PFSK-1 (cell line): ENCODE measurements at regions not wholly inside any gene's neighbourhood (a gene's known extent, or its start where the extent isn't known, plus 50 kb on each side); places are given as distances from the start of the nearest gene placed in this dataset.

Experiments used
- FOXP2 ChIP-seq: optimal IDR thresholded peaks from 2 replicates; pipeline ENCODE3; 2011; ENCODE audit warnings: borderline replicate concordance, control low read depth, inconsistent platforms; ENCODE audit not compliant: insufficient read depth; ENCODE audit errors: extremely low read length, extremely low read depth
- POLR2AphosphoS5 ChIP-seq: IDR thresholded peaks from 2 replicates; pipeline ENCODE4 v1.6.1; 2012; ENCODE audit warnings: low read depth, mild to moderate bottlenecking, control low read depth, low read length, moderate library complexity
- SIN3A ChIP-seq: IDR thresholded peaks from 2 replicates; pipeline ENCODE4 v1.6.1; 2012; ENCODE audit warnings: mild to moderate bottlenecking, low read length, moderate library complexity, borderline replicate concordance; ENCODE audit not compliant: insufficient read depth
- TAF1 ChIP-seq: IDR thresholded peaks from 2 replicates; pipeline ENCODE4 v1.6.1; 2012; ENCODE audit warnings: low read length, control low read depth, borderline replicate concordance; ENCODE audit not compliant: insufficient read depth
- TF ChIP-seq, protein P1 (sequence below), 2 experiments: IDR thresholded peaks; 2 replicates each; pipeline versions ENCODE4 v1.6.1 to v1.8.0; 2011 to 2012; ENCODE audit warnings: low read depth in 2 of 2, low read length in 2 of 2, control low read depth in 1 of 2, inconsistent platforms in 1 of 2, mild to moderate bottlenecking in 1 of 2, moderate library complexity in 1 of 2; ENCODE audit not compliant: insufficient read depth in 1 of 2

DNA sequence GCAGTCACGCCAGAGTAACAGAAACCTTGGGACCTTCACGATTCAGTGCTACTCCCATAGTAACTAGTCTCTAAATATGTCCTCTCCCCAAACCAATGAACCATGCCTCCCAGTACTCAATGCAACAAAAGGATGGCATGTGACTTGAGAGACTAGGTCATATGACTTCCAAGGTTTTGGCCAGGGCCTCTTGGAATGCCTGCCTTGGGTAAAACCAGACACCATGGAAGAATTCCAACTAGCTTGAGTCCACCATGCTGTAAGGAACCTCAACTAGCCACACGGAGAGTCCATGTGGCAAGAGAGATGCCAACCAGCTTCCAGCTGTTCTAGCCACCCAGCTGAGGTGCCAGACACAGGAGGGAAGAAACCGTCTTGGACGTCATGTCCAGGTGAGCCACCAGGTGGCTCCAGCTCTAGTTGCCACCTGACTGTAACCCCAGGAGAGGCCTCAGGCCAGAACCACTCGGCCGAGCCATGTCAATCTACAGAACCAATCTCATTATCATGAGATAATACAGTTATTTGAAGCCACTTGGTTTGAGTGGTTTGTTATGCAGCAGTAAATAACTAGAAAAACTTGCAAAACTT, 115.0 kb downstream of the SYF2 start:
- TF ChIP-seq POLR2AphosphoS5, result no peak
- no peak for TF ChIP-seq TAF1
- no peak for TF ChIP-seq FOXP2
- TF ChIP-seq SIN3A, result no peak
- TF ChIP-seq, protein P1, sequence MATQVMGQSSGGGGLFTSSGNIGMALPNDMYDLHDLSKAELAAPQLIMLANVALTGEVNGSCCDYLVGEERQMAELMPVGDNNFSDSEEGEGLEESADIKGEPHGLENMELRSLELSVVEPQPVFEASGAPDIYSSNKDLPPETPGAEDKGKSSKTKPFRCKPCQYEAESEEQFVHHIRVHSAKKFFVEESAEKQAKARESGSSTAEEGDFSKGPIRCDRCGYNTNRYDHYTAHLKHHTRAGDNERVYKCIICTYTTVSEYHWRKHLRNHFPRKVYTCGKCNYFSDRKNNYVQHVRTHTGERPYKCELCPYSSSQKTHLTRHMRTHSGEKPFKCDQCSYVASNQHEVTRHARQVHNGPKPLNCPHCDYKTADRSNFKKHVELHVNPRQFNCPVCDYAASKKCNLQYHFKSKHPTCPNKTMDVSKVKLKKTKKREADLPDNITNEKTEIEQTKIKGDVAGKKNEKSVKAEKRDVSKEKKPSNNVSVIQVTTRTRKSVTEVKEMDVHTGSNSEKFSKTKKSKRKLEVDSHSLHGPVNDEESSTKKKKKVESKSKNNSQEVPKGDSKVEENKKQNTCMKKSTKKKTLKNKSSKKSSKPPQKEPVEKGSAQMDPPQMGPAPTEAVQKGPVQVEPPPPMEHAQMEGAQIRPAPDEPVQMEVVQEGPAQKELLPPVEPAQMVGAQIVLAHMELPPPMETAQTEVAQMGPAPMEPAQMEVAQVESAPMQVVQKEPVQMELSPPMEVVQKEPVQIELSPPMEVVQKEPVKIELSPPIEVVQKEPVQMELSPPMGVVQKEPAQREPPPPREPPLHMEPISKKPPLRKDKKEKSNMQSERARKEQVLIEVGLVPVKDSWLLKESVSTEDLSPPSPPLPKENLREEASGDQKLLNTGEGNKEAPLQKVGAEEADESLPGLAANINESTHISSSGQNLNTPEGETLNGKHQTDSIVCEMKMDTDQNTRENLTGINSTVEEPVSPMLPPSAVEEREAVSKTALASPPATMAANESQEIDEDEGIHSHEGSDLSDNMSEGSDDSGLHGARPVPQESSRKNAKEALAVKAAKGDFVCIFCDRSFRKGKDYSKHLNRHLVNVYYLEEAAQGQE (IDR thresholded peaks at IDR 0.05; ENCODE audit: insufficient read depth in 1 of 2, low read depth in 2 of 2, low read length in 2 of 2), result no peak

DNA sequence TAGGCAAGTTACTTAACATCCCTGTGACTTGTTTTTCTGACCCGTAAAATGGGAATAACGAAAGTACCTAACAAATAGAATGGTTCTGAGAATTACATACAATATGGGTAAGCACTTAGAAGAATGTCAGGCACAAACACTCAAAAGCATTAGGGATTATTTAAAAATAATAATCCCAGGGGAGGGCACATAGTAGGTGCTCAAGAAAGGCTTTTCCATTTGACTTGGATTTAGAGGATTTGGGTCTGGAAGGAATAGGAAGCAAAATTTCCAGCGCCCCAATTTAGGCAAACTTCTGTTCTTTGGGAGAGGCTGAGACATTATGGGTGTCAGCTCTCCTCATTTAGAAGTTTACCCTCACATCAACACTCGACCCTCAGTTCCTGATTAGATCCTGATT, 115.5 kb downstream of the SYF2 start:
- TF ChIP-seq, protein P1 (IDR thresholded peaks at IDR 0.05; ENCODE audit: insufficient read depth in 1 of 2, low read depth in 2 of 2, low read length in 2 of 2), result no peak
- no peak for TF ChIP-seq FOXP2
- no peak for TF ChIP-seq SIN3A
- TF ChIP-seq TAF1, result no peak
- TF ChIP-seq POLR2AphosphoS5, result no peak

DNA sequence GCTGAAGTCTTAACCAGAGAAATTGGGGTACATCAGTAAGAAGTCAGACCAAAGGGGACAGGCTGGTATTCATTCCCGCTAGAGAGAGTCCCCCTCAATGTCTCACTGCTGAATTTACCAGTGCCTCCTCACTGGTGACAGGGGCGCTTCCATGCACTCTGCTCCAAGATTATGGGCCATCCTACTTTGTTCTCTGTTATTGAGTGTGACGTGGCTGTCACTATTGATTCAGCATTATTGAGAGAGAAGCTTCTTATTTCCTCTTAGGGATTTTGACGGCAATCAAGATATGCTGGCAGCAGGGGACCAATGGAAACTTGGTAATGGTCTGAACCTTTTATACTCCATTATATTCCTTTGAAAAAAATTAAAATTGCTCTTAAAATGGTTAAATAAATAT, 118.6 kb downstream of the SYF2 start:
- TF ChIP-seq TAF1 (no peak), FOXP2 (no peak), SIN3A (no peak), POLR2AphosphoS5 (no peak)
- TF ChIP-seq, protein P1 (IDR thresholded peaks at IDR 0.05; ENCODE audit: insufficient read depth in 1 of 2, low read depth in 2 of 2, low read length in 2 of 2), result no peak

DNA sequence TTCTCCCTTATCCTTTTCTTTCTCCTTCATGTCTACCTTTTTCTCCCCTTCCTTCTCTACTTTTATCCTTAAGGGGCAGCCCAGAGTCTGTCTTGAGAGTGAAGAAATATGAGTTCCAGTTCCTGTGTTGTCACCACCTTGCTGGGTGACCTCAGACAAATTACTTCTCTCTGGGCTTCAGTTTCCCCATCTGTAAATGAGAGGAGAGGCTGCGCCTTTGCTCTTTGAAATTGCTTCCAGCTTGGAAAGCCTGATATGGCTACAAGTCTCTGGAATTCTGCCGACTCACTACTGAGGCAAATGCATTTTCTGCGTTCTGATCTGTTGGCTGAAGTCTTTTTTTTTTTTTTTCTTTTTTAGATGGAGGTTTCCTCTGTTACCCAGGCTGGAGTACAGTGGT, 119.2 kb downstream of the SYF2 start:
- TF ChIP-seq SIN3A, result no peak
- no peak for TF ChIP-seq TAF1
- no peak for TF ChIP-seq FOXP2
- TF ChIP-seq POLR2AphosphoS5, result no peak
- TF ChIP-seq, protein P1 (IDR thresholded peaks at IDR 0.05; ENCODE audit: insufficient read depth in 1 of 2, low read depth in 2 of 2, low read length in 2 of 2), result no peak

DNA sequence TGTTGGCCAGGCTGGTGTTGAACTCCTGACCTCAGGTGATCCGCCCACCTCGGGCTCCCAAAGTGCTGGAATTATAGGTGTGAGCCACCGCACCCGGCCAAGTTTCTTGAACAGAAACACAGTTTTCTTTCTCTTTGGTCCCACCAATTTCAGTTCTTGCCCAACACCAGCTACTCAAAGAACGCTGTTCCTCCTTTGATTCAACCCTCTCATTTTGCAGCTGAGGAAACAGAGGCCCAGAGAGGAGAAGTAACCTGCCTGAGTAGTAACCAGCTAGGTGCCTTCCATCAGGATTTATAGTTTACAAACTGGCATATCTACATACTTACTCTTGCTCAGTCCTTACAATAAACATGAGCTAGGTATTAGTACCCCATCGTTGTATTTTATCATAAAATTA, 119.9 kb downstream of the SYF2 start:
- no peak for TF ChIP-seq POLR2AphosphoS5
- no peak for TF ChIP-seq FOXP2
- no peak for TF ChIP-seq SIN3A

DNA sequence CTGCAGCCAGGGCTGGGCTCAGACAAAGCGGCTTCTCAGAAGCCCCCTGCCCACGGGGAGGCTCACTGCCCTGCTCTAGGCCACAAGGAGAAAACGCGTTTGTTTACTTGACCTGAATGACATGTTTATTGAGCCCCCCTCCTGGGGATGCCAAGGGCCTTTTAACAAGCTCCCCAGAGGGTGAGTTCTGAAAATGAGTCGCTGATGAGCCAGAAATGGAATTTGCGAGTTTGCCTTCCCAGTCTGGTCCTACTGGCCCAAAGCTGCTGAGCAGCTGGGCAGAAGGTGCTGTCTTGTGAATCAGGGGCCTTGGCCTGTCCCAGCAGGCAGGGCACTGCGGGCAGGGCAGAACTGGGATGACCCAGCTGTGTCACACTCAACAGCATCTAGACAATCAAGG, 120.6 kb downstream of the SYF2 start:
- TF ChIP-seq SIN3A (no peak), FOXP2 (no peak), TAF1 (no peak), POLR2AphosphoS5 (no peak)
- TF ChIP-seq, protein P1 (IDR thresholded peaks at IDR 0.05; ENCODE audit: insufficient read depth in 1 of 2, low read depth in 2 of 2, low read length in 2 of 2), result no peak
